ENCODE measurements at regions not wholly inside any gene's neighbourhood (a gene's known extent, or its start where the extent isn't known, plus 50 kb on each side); places are given as distances from the start of the nearest gene placed in this dataset.

- ATAC-seq, result no peak
These were observed 253.5 kb downstream of the BAMBI start for GRCh38 chr10:28930514-28931495.

- ATAC-seq, result no peak
These were observed 257.7 kb downstream of the BAMBI start for GRCh38 chr10:28935061-28935460.

- ATAC-seq, result no peak
These were observed 260.6 kb downstream of the BAMBI start for GRCh38 chr10:28937959-28938358.

- no peak for ATAC-seq
These were observed 261.4 kb downstream of the BAMBI start for GRCh38 chr10:28938745-28939144.

- ATAC-seq, result peak; percentile 64
These were observed 262.2 kb downstream of the BAMBI start for GRCh38 chr10:28939281-28940157.

- no peak for ATAC-seq
These were observed 263.0 kb downstream of the BAMBI start for GRCh38 chr10:28940158-28940888.

GRCh38 chr10:28942012-28942411 is 264.7 kb downstream of the BAMBI start:
- ATAC-seq, result no peak

- ATAC-seq, result no peak
These were observed 268.6 kb downstream of the BAMBI start for GRCh38 chr10:28945959-28946358.

- no peak for ATAC-seq
These were observed 269.2 kb downstream of the BAMBI start for GRCh38 chr10:28946479-28946878.

- ATAC-seq, result peak; percentile 56
These were observed 269.9 kb downstream of the BAMBI start for GRCh38 chr10:28947171-28947570.

- ATAC-seq, result peak; percentile 63
These were observed 270.7 kb downstream of the BAMBI start for GRCh38 chr10:28948046-28948445.

- peak; percentile 87 for ATAC-seq
These were observed 272.0 kb downstream of the BAMBI start for GRCh38 chr10:28949005-28950004.

- ATAC-seq, result no peak
These were observed 274.2 kb downstream of the BAMBI start for GRCh38 chr10:28951484-28951883.

- ATAC-seq, result no peak
These were observed 275.2 kb downstream of the BAMBI start for GRCh38 chr10:28952523-28952922.

GRCh38 chr10:28954211-28954610 is 276.9 kb downstream of the BAMBI start:
- ATAC-seq, result no peak

GRCh38 chr10:28958468-28958867 is 281.1 kb downstream of the BAMBI start:
- ATAC-seq, result no peak

GRCh38 chr10:28959850-28960501 is 282.7 kb downstream of the BAMBI start:
- ATAC-seq, result peak; percentile 52

GRCh38 chr10:28962768-28963167 is 285.4 kb downstream of the BAMBI start:
- no peak for ATAC-seq

- peak; percentile 64 for ATAC-seq
These were observed 286.4 kb downstream of the BAMBI start for GRCh38 chr10:28963539-28964221.

- no peak for ATAC-seq
These were observed 288.6 kb downstream of the BAMBI start for GRCh38 chr10:28965937-28966336.

Measured in esophagus mucosa (tissue), 1 donor.